ENCODE measurements at regions not wholly inside any gene's neighbourhood (a gene's known extent, or its start where the extent isn't known, plus 50 kb on each side); places are given as distances from the start of the nearest gene placed in this dataset.

DNA sequence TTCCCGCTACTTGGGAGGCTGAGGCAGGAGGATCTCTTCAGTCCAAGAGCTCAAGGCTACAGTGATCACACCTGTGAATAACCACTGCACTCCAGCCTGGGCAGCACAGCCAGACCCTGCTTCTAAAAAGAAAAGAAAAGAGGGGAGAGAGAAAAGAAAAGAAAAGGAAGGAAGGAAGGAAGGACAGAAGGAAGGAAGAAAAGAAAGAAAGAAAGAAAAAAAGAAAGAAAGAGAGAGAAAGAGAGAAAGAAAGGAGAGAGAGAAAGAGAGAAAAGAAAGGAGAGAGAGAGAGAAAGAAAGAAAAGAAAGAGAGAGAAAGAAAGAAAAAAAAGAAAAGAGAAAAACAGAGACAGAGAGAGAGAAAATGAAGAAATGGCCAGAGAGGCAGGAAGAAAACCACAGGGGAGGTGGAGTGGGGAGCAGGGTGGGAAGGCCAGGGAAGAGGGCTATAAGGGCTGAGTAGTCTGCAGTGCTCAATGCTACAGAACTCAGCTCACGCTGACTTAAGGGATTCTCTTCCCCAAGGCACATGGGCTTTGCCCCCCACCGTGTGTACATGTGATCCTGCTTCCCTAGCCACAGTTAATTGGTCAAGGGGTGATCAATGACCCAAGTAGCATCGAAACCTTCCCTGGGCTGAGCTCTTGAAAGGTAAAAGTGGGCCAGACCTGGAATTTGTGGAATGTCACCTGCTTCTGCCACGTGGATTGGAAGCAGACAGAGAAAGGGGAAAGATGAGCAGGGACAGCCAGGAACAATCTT lies 90.4 kb upstream of the TMCC3 start:
- no peaks in the 10 kb centered on the region for H3K4me1 ChIP-seq (ENCODE audit: insufficient read depth, low read length, severe bottlenecking)
- no peaks in the 10 kb centered on the region for H3K9me2 ChIP-seq (ENCODE audit: low read depth, low read length)
- no peaks in the 10 kb centered on the region for H3K79me2 ChIP-seq (ENCODE audit: insufficient read depth, low read length)
- no peaks in the 10 kb centered on the region for H3F3A ChIP-seq (ENCODE audit: insufficient read depth, low read length)
- no peaks in the 10 kb centered on the region for H3K36me3 ChIP-seq (ENCODE audit: insufficient read depth, low read length)
- no peaks in the 10 kb centered on the region for H4K20me1 ChIP-seq (ENCODE audit: insufficient read depth, low read length)
- H3K9me3 ChIP-seq (ENCODE audit: low read length), result no peaks in the 10 kb centered on the region
- H3K4me3 ChIP-seq (ENCODE audit: low read depth, low read length, poor library complexity, severe bottlenecking), result no peak overlapping the region
- TF ChIP-seq, protein P1, sequence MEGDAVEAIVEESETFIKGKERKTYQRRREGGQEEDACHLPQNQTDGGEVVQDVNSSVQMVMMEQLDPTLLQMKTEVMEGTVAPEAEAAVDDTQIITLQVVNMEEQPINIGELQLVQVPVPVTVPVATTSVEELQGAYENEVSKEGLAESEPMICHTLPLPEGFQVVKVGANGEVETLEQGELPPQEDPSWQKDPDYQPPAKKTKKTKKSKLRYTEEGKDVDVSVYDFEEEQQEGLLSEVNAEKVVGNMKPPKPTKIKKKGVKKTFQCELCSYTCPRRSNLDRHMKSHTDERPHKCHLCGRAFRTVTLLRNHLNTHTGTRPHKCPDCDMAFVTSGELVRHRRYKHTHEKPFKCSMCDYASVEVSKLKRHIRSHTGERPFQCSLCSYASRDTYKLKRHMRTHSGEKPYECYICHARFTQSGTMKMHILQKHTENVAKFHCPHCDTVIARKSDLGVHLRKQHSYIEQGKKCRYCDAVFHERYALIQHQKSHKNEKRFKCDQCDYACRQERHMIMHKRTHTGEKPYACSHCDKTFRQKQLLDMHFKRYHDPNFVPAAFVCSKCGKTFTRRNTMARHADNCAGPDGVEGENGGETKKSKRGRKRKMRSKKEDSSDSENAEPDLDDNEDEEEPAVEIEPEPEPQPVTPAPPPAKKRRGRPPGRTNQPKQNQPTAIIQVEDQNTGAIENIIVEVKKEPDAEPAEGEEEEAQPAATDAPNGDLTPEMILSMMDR (IDR thresholded peaks at IDR 0.05; ENCODE audit: low read length), result no peak
- TF ChIP-seq EZH2 (IDR thresholded peaks at IDR 0.05; ENCODE audit: borderline replicate concordance, low read length), result no peak
- no peak overlapping the region for H3K27ac ChIP-seq (ENCODE audit: low read depth, low read length, poor library complexity, severe bottlenecking)
- no peak overlapping the region for H2AFZ ChIP-seq (ENCODE audit: low read length)
- no peak overlapping the region for H3K9ac ChIP-seq (ENCODE audit: low read length)
- no peaks in the 10 kb centered on the region for H3K27me3 ChIP-seq (ENCODE audit: insufficient read depth, low read length)
- no peak overlapping the region for H3K4me2 ChIP-seq (ENCODE audit: low read length)

DNA sequence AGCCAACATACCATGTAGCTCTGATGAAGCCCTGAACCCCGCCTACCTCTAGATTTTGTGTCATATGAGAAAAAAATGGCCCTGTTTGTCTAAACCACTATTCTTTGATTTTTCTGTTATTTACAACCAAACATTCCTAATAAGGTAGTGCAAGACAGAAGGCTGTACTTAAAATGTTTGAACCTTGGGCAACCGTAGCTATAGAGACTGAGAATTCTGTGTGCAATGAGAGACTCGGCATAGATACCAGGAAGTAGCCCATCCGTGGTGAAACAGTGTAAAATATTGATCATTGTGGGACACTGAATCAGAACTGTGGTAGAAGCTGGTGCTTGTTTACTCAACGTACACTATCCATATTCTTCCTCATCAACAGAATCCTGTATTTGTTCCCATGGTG lies 86.5 kb upstream of the TMCC3 start:
- TF ChIP-seq EZH2 (IDR thresholded peaks at IDR 0.05; ENCODE audit: borderline replicate concordance, low read length), result no peak
- TF ChIP-seq, protein P1 (IDR thresholded peaks at IDR 0.05; ENCODE audit: low read length), result no peak
- no peak overlapping the region for H3K4me3 ChIP-seq (ENCODE audit: low read depth, low read length, poor library complexity, severe bottlenecking)
- no peaks in the 10 kb centered on the region for H3K4me1 ChIP-seq (ENCODE audit: insufficient read depth, low read length, severe bottlenecking)
- H3K36me3 ChIP-seq (ENCODE audit: insufficient read depth, low read length), result no peaks in the 10 kb centered on the region
- no peaks in the 10 kb centered on the region for H3F3A ChIP-seq (ENCODE audit: insufficient read depth, low read length)
- H3K27ac ChIP-seq (ENCODE audit: low read depth, low read length, poor library complexity, severe bottlenecking), result no peak overlapping the region
- H2AFZ ChIP-seq (ENCODE audit: low read length), result no peak overlapping the region
- H3K79me2 ChIP-seq (ENCODE audit: insufficient read depth, low read length), result no peaks in the 10 kb centered on the region
- H3K9me2 ChIP-seq (ENCODE audit: low read depth, low read length), result no peaks in the 10 kb centered on the region
- H3K9ac ChIP-seq (ENCODE audit: low read length), result no peak overlapping the region
- no peaks in the 10 kb centered on the region for H3K9me3 ChIP-seq (ENCODE audit: low read length)
- no peaks in the 10 kb centered on the region for H4K20me1 ChIP-seq (ENCODE audit: insufficient read depth, low read length)
- H3K4me2 ChIP-seq (ENCODE audit: low read length), result no peak overlapping the region
- no peaks in the 10 kb centered on the region for H3K27me3 ChIP-seq (ENCODE audit: insufficient read depth, low read length)

DNA sequence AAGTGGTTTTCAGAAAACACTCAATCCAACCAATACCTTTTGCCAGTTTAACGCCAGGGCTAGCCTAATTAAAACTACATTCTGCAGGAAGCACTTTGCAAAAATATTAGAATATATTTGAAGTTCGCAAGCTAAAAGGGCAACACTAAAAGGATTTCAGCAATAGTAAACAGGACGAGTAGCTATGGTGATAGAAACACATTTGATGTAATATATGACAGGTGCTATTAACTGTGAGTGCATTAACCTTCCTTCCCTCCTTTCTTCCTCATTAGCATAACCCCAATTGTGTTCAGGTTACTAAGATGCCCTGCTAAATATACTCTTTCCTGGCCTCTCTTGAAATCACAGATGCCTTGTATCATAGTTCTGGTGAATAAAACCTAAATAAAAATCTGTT lies 85.6 kb upstream of the TMCC3 start:
- no peak overlapping the region for H3K27ac ChIP-seq (ENCODE audit: low read depth, low read length, poor library complexity, severe bottlenecking)
- no peaks in the 10 kb centered on the region for H3K4me1 ChIP-seq (ENCODE audit: insufficient read depth, low read length, severe bottlenecking)
- no peak overlapping the region for H3K4me3 ChIP-seq (ENCODE audit: low read depth, low read length, poor library complexity, severe bottlenecking)
- H2AFZ ChIP-seq (ENCODE audit: low read length), result no peak overlapping the region
- H3K9ac ChIP-seq (ENCODE audit: low read length), result no peak overlapping the region
- no peaks in the 10 kb centered on the region for H3K79me2 ChIP-seq (ENCODE audit: insufficient read depth, low read length)
- no peaks in the 10 kb centered on the region for H3F3A ChIP-seq (ENCODE audit: insufficient read depth, low read length)
- no peaks in the 10 kb centered on the region for H3K36me3 ChIP-seq (ENCODE audit: insufficient read depth, low read length)
- no peak overlapping the region for H3K4me2 ChIP-seq (ENCODE audit: low read length)
- H3K27me3 ChIP-seq (ENCODE audit: insufficient read depth, low read length), result no peaks in the 10 kb centered on the region
- H3K9me3 ChIP-seq (ENCODE audit: low read length), result no peaks in the 10 kb centered on the region
- no peak for TF ChIP-seq EZH2 (IDR thresholded peaks at IDR 0.05; ENCODE audit: borderline replicate concordance, low read length)
- TF ChIP-seq, protein P1 (IDR thresholded peaks at IDR 0.05; ENCODE audit: low read length), result no peak
- no peaks in the 10 kb centered on the region for H3K9me2 ChIP-seq (ENCODE audit: low read depth, low read length)
- no peaks in the 10 kb centered on the region for H4K20me1 ChIP-seq (ENCODE audit: insufficient read depth, low read length)
